GM12878 (cell line): ENCODE measurements at regions not wholly inside any gene's neighbourhood (a gene's known extent, or its start where the extent isn't known, plus 50 kb on each side); places are given as distances from the start of the nearest gene placed in this dataset.

Source experiments
- ATAC-seq: fragments of 200-7000 bp; cut with Tn5 transposase; 3 replicates; pipeline ENCODE4 v1.9.1; 2020; ENCODE audit warnings: mild to moderate bottlenecking, moderate library complexity
- BruUV-seq: library from RNA; stranded (reverse); fragments of 400-500 nt; replicated peaks from 2 replicates; lab custom pipeline; 2021; lab: Mats Ljungman, UMichigan
- CTCF ChIA-PET: fragments of 300-600 bp; sonication (Branson Sonifier 250); formaldehyde crosslinking; extraction: SDS; loops from one replicate; lab custom pipeline; 2021; ENCODE audit warnings: inconsistent platforms; lab: Yijun Ruan, JAX
- POLR2A ChIA-PET: fragments of 350-600 bp; formaldehyde crosslinking; extraction: SDS; loops from one replicate; lab custom pipeline; 2021; ENCODE audit warnings: inconsistent platforms; lab: Charles Lee
- RAD21 ChIA-PET: fragments of 300-600 bp; sonication (Branson Sonifier 250); formaldehyde crosslinking; loops from one replicate; lab custom pipeline; 2023; ENCODE audit warnings: antibody characterized with exemption; ENCODE audit not compliant: unreplicated experiment; lab: Charles Lee
- SMC1A ChIA-PET: fragments of 300-600 bp; sonication (Branson Sonifier 250); formaldehyde crosslinking; loops from one replicate; lab custom pipeline; 2023; ENCODE audit not compliant: unreplicated experiment, uncharacterized antibody; lab: Charles Lee
- DNase-seq: peaks from one replicate; pipeline ENCODE4 v3.0.0-alpha.2; 2011; ENCODE audit warnings: low read depth, low spot score
- FAIRE-seq: peaks from 3 replicates; lab custom pipeline; 2011; peaks lifted over from hg19 to GRCh38; lab: Jason Lieb, UNC
- H2AFZ ChIP-seq: 2 replicates; pipeline ENCODE4 v1.6.0; 2011; ENCODE audit warnings: low read depth, low read length, control low read depth; ENCODE audit not compliant: control insufficient read depth
- H3K27ac ChIP-seq: 2 replicates; pipeline ENCODE4 v1.5.1; 2011; ENCODE audit warnings: control low read depth; ENCODE audit not compliant: control insufficient read depth, insufficient read depth
- H3K27me3 ChIP-seq, 2 experiments: replicated peaks in 1 of 2; 2 replicates each; pipeline versions ENCODE4 v1.6.0 to v1.6.1; 2011; ENCODE audit warnings: low read length in 1 of 2; ENCODE audit not compliant: control insufficient read depth in 2 of 2, insufficient read depth in 2 of 2
- H3K36me3 ChIP-seq, 2 experiments: 2 replicates each; pipeline ENCODE4 v1.5.1; 2011; ENCODE audit warnings: low read length in 1 of 2; ENCODE audit not compliant: control insufficient read depth in 2 of 2, insufficient read depth in 2 of 2
- H3K4me1 ChIP-seq: 2 replicates; pipeline ENCODE4 v1.6.1; 2011; ENCODE audit warnings: mild to moderate bottlenecking, low read length, moderate library complexity, mixed read lengths; ENCODE audit not compliant: control insufficient read depth, insufficient read depth
- H3K4me2 ChIP-seq: 2 replicates; pipeline ENCODE4 v1.6.0; 2011; ENCODE audit warnings: control low read depth; ENCODE audit not compliant: control insufficient read depth, insufficient read depth
- H3K4me3 ChIP-seq: fragments of 200-600 bp; sonication (generic); 2 replicates; pipeline ENCODE4 v1.5.1; 2016
- H3K79me2 ChIP-seq: 2 replicates; pipeline ENCODE4 v1.6.0; 2011; ENCODE audit warnings: low read length; ENCODE audit not compliant: control insufficient read depth, insufficient read depth
- H3K9ac ChIP-seq: 2 replicates; pipeline ENCODE4 v1.8.0; 2011; ENCODE audit warnings: low read length, control low read depth, mixed read lengths; ENCODE audit not compliant: control insufficient read depth, insufficient read depth
- H3K9me3 ChIP-seq: replicated peaks from 3 replicates; pipeline ENCODE4 v1.5.1; 2011; ENCODE audit warnings: mild to moderate bottlenecking, low read length; ENCODE audit not compliant: control insufficient read depth, insufficient read depth
- H4K20me1 ChIP-seq: 2 replicates; pipeline ENCODE4 v1.6.0; 2011; ENCODE audit not compliant: control insufficient read depth, insufficient read depth
- CEBPZ ChIP-seq: fragments of 150-350 bp; IDR thresholded peaks from 2 replicates; pipeline ENCODE4 v1.6.1; 2016; ENCODE audit warnings: low read depth, low read length
- EED ChIP-seq: sonication (generic); IDR thresholded peaks from 2 replicates; pipeline ENCODE4 v1.6.1; 2016; ENCODE audit warnings: antibody characterized with exemption, low read depth
- EGR1 ChIP-seq, 2 experiments: IDR thresholded peaks; 1 replicate in 1 of 2; 2 replicates in 1 of 2; pipeline ENCODE4 v1.6.1; 2011 to 2012; ENCODE audit warnings: low read depth in 2 of 2, low read length in 2 of 2, borderline replicate concordance in 1 of 2, mild to moderate bottlenecking in 1 of 2, moderate library complexity in 1 of 2
- FOS ChIP-seq: IDR thresholded peaks from 3 replicates; pipeline ENCODE4 v1.6.1; 2011; ENCODE audit warnings: borderline replicate concordance; ENCODE audit not compliant: insufficient read length; ENCODE audit errors: extremely low read depth
- IKZF2 ChIP-seq, 2 experiments: fragments of 450-650 bp; IDR thresholded peaks; 2 replicates each; pipeline ENCODE4 v1.6.1; 2017; ENCODE audit warnings: mild to moderate bottlenecking in 2 of 2, moderate library complexity in 2 of 2
- KDM1A ChIP-seq: fragments of 200-600 bp; sonication (generic); IDR thresholded peaks from 2 replicates; pipeline ENCODE4 v1.6.1; 2016; ENCODE audit warnings: borderline replicate concordance
- NR2C2 ChIP-seq: IDR thresholded peaks from 2 replicates; pipeline ENCODE4 v1.6.1; 2011; ENCODE audit warnings: borderline replicate concordance, low read depth; ENCODE audit not compliant: control insufficient read depth, insufficient read length
- NRF1 ChIP-seq: conservative IDR thresholded peaks from 2 replicates; pipeline ENCODE4 v1.6.1; 2011; ENCODE audit warnings: mild to moderate bottlenecking, low read depth, low read length, improper control_type of control experiment
- RAD51 ChIP-seq: fragments of 450-650 bp; IDR thresholded peaks from 2 replicates; pipeline ENCODE4 v1.6.1; 2016; ENCODE audit warnings: moderate library complexity, mild to moderate bottlenecking, inconsistent platforms
- SIN3A ChIP-seq: IDR thresholded peaks from 2 replicates; pipeline ENCODE4 v1.6.1; 2012; ENCODE audit warnings: low read depth, low read length, improper control_type of control experiment
- SKIL ChIP-seq: fragments of 450-650 bp; IDR thresholded peaks from 2 replicates; pipeline ENCODE4 v1.6.1; 2017; ENCODE audit warnings: mild to moderate bottlenecking, low read depth, inconsistent platforms; ENCODE audit not compliant: poor library complexity, severe bottlenecking
- SMARCA5 ChIP-seq: fragments of 450-650 bp; IDR thresholded peaks from 2 replicates; pipeline ENCODE4 v1.6.1; 2017; ENCODE audit warnings: mild to moderate bottlenecking
- TAF1 ChIP-seq: IDR thresholded peaks from 2 replicates; pipeline ENCODE4 v1.6.1; 2011; ENCODE audit warnings: mild to moderate bottlenecking, low read depth, low read length, borderline replicate concordance
- ZBTB40 ChIP-seq: fragments of 450-650 bp; IDR thresholded peaks from 2 replicates; pipeline ENCODE4 v1.6.1; 2016; ENCODE audit warnings: mild to moderate bottlenecking, moderate library complexity, borderline replicate concordance
- ZNF207 ChIP-seq: fragments of 450-650 bp; IDR thresholded peaks from 2 replicates; pipeline ENCODE4 v1.6.1; 2014; ENCODE audit warnings: antibody characterized with exemption, mild to moderate bottlenecking, borderline replicate concordance
- WGBS: methylation state at CpG from one replicate; pipeline ENCODE4 v1.1.6; 2016; ENCODE audit warnings: low lambda C conversion rate; ENCODE audit not compliant: insufficient replicate concordance, insufficient coverage; ENCODE audit errors: missing lambda C conversion rate; 5-methylcytosine and 5-hydroxymethylcytosine counted together
- in situ Hi-C: fragments of 300-500 bp; cut with MboI; formaldehyde crosslinking; loops from 9 replicates; pipeline ENCODE4 v1.14.3; 2018; ENCODE audit warnings: mixed read lengths
- intact Hi-C: fragments of 100-400 bp; cut with micrococcal nuclease; formaldehyde crosslinking; loops from one replicate; pipeline ENCODE4 v1.14.2; 2022; ENCODE audit not compliant: unreplicated experiment

DNA sequence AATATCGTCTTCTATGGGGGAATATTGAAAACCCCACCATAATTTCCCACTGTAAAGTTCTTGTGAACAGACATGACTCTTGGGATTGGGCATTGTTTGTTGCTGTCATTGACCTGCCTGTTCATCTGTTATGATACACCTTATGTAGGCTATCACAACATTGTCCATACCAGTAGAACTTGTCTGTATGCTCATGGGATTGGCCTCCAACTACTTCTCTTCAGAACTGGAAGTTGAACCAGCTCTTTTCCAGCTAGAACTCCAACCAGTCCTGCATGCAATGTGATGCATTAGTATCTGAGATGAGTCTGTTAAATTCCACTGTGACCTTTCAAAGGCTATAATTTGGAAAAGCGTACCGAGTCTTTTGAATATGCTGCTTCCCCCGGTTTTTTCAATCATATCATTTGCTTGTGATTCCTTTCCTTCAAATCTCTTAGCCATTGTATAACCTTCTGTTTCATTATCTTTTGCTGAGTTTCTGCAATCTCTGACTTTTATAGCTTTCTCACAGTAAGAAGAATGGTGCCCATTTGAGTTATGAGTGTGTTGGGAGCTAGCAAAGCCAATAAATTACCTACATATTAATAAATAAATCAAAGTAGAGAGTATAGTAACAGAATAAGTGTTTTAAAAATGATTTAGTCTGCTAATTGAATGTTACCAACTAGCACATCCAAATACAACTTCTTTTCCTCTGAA lies 101.9 kb downstream of the PLK2 start:
- Histone ChIP-seq H3K27ac (no peak overlapping the region), H3K4me1 (no peaks in the 10 kb centered on the region), H3K36me3 (no peaks in the 10 kb centered on the region), H3K9ac (no peak overlapping the region), H2AFZ (no peak overlapping the region), H3K79me2 (no peaks in the 10 kb centered on the region), H4K20me1 (no peaks in the 10 kb centered on the region), H3K4me3 (no peak overlapping the region), H3K4me2 (no peak overlapping the region), H3K9me3 (no peaks in the 10 kb centered on the region), H3K27me3 (no peaks in the 10 kb centered on the region; a peak in 1 of 4 replicates)
- SMC1A ChIA-PET: no interaction called here
- intact Hi-C loops (no loop called here), in situ Hi-C loops (no loop called here)
- RAD21 ChIA-PET: no interaction called here
- whole genome bisulfite sequencing: 65% methylated on average over 4 of the region's 4 CpGs
- BruUV-seq: no TSS peak
- POLR2A ChIA-PET: no interaction called here
- ATAC-seq: no peak
- FAIRE-seq: no peak
- CTCF ChIA-PET: no interaction called here
- no peak for DNase-seq
- TF ChIP-seq ZBTB40: no peak
- TF ChIP-seq CEBPZ: no peak
- no peak for TF ChIP-seq FOS
- no peak for TF ChIP-seq SKIL
- no peak for TF ChIP-seq EED
- TF ChIP-seq IKZF2 (IDR thresholded peaks at IDR 0.05): no peak
- no peak for TF ChIP-seq TAF1
- TF ChIP-seq KDM1A: no peak
- TF ChIP-seq SMARCA5: no peak
- TF ChIP-seq ZNF207: no peak
- no peak for TF ChIP-seq RAD51
- TF ChIP-seq NRF1: no peak
- TF ChIP-seq SIN3A: no peak
- TF ChIP-seq NR2C2: no peak
- TF ChIP-seq EGR1 (IDR thresholded peaks at IDR 0.05; ENCODE audit: borderline replicate concordance in 1 of 2, low read depth in 2 of 2, low read length in 2 of 2): no peak
